ENCODE measurements at regions not wholly inside any gene's neighbourhood (a gene's known extent, or its start where the extent isn't known, plus 50 kb on each side); places are given as distances from the start of the nearest gene placed in this dataset.

DNA sequence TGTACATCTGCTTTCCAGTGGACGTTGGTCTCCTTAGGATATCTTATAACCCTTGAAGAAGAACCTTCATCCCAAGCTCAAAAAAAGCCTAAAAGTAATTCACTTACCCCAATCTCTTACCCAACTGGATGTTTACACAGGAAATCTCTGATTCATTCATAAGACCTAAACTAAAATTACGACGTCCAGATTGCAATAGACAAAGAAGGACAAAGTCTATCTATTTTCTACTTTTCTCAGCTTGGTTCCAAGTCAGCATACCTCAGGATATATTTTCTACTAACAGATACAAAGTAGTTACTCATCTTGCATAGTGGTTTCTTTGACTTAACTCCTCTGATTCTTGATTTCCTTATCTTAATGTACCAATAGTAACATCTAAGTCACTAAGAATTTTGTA lies 669.9 kb downstream of the OTOL1 start:
- no peak for TF ChIP-seq POLR2A (IDR thresholded peaks at IDR 0.05)
- TF ChIP-seq, protein P1, sequence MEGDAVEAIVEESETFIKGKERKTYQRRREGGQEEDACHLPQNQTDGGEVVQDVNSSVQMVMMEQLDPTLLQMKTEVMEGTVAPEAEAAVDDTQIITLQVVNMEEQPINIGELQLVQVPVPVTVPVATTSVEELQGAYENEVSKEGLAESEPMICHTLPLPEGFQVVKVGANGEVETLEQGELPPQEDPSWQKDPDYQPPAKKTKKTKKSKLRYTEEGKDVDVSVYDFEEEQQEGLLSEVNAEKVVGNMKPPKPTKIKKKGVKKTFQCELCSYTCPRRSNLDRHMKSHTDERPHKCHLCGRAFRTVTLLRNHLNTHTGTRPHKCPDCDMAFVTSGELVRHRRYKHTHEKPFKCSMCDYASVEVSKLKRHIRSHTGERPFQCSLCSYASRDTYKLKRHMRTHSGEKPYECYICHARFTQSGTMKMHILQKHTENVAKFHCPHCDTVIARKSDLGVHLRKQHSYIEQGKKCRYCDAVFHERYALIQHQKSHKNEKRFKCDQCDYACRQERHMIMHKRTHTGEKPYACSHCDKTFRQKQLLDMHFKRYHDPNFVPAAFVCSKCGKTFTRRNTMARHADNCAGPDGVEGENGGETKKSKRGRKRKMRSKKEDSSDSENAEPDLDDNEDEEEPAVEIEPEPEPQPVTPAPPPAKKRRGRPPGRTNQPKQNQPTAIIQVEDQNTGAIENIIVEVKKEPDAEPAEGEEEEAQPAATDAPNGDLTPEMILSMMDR (IDR thresholded peaks at IDR 0.05): no peak
- no peak for TF ChIP-seq POLR2AphosphoS5 (IDR thresholded peaks at IDR 0.05)
- no peak for TF ChIP-seq EP300 (IDR thresholded peaks at IDR 0.05)

Data from upper lobe of left lung (tissue), 4 donors.